HUES6 (cell line): ENCODE measurements at regions not wholly inside any gene's neighbourhood (a gene's known extent, or its start where the extent isn't known, plus 50 kb on each side); places are given as distances from the start of the nearest gene placed in this dataset.

ENCODE experiments used
- H3K27ac ChIP-seq: 2 replicates; pipeline ENCODE4 v1.7.0; 2013; ENCODE audit warnings: low read depth, mild to moderate bottlenecking, low read length, inconsistent platforms
- H3K27me3 ChIP-seq: 2 replicates; pipeline ENCODE4 v1.6.1; 2013; ENCODE audit warnings: low read length; ENCODE audit not compliant: control insufficient read depth, insufficient read depth
- H3K36me3 ChIP-seq: 2 replicates; pipeline ENCODE4 v1.6.1; 2013; ENCODE audit warnings: low read length; ENCODE audit not compliant: control insufficient read depth, insufficient read depth
- H3K4me1 ChIP-seq: 2 replicates; pipeline ENCODE4 v1.6.1; 2013; ENCODE audit warnings: low read length; ENCODE audit not compliant: control insufficient read depth, insufficient read depth
- H3K4me3 ChIP-seq: 2 replicates; pipeline ENCODE4 v1.5.1; 2013; ENCODE audit warnings: low read depth, low read length
- H3K9ac ChIP-seq: one replicate; pipeline ENCODE4 v1.6.1; 2013; ENCODE audit warnings: mild to moderate bottlenecking, low read length
- H3K9me3 ChIP-seq: 2 replicates; pipeline ENCODE4 v1.6.1; 2013; ENCODE audit warnings: low read depth, low read length; ENCODE audit not compliant: control insufficient read depth, insufficient read depth

- Histone ChIP-seq H3K27ac (no peak overlapping the region), H3K27me3 (no peaks in the 10 kb centered on the region), H3K4me3 (no peak overlapping the region), H3K4me1 (no peaks in the 10 kb centered on the region), H3K36me3 (no peaks in the 10 kb centered on the region), H3K9ac (no peak overlapping the region), H3K9me3 (no peaks in the 10 kb centered on the region)
These were observed 163.8 kb upstream of the MEX3C start for GRCh38 chr18:51361130-51361860.

GRCh38 chr18:51363384-51363783, 165.9 kb upstream of the MEX3C start:
- H3K4me1 ChIP-seq = no peaks in the 10 kb centered on the region
- H3K27me3 ChIP-seq = no peaks in the 10 kb centered on the region
- H3K9me3 ChIP-seq = no peaks in the 10 kb centered on the region
- H3K27ac ChIP-seq = no peak overlapping the region
- no peak overlapping the region for H3K4me3 ChIP-seq
- H3K9ac ChIP-seq = no peak overlapping the region
- no peaks in the 10 kb centered on the region for H3K36me3 ChIP-seq

DNA sequence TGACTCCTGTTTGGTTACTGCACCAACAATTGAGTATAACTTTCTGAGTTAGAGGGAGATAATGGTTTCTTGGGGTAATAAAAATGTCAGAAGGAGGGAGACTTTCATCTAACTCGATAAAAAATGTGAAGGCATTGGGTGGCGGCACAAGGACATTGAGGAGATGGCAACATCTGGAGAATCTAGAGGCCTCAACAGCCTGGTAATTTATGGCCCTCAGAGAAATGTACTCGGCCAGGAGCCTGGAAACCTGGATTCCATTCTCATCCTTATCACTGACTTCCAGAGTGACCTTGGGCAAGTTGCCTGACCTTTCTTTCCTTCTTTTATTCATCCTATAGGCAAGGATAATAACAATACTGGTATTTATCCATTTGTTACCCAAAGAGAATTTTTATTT, 173.5 kb upstream of the MEX3C start:
- H3K36me3 ChIP-seq = no peaks in the 10 kb centered on the region
- no peak overlapping the region for H3K9ac ChIP-seq
- H3K4me3 ChIP-seq = no peak overlapping the region
- no peaks in the 10 kb centered on the region for H3K4me1 ChIP-seq
- H3K9me3 ChIP-seq = peaks cover 6% of the 10 kb centered on the region; the same call in 1 of the 2 replicates
- no peak overlapping the region for H3K27ac ChIP-seq
- H3K27me3 ChIP-seq = no peaks in the 10 kb centered on the region

GRCh38 chr18:51371929-51372328, 174.4 kb upstream of the MEX3C start:
- Histone ChIP-seq H3K9me3 (peaks cover 6% of the 10 kb centered on the region; the same call in 1 of the 2 replicates), H3K4me1 (no peaks in the 10 kb centered on the region), H3K9ac (no peak overlapping the region), H3K36me3 (no peaks in the 10 kb centered on the region), H3K27ac (no peak overlapping the region), H3K27me3 (no peaks in the 10 kb centered on the region), H3K4me3 (no peak overlapping the region)

GRCh38 chr18:51382081-51382480, 184.6 kb upstream of the MEX3C start:
- H3K4me3 ChIP-seq = no peak overlapping the region
- no peaks in the 10 kb centered on the region; the same call in 1 of the 2 replicates for H3K4me1 ChIP-seq
- H3K27ac ChIP-seq = no peak overlapping the region
- H3K9ac ChIP-seq = no peak overlapping the region
- no peaks in the 10 kb centered on the region for H3K36me3 ChIP-seq
- no peaks in the 10 kb centered on the region for H3K27me3 ChIP-seq
- no peaks in the 10 kb centered on the region for H3K9me3 ChIP-seq

- Histone ChIP-seq H3K27ac (no peak overlapping the region), H3K36me3 (no peaks in the 10 kb centered on the region), H3K4me1 (no peaks in the 10 kb centered on the region; the same call in 1 of the 2 replicates), H3K9me3 (no peaks in the 10 kb centered on the region), H3K27me3 (no peaks in the 10 kb centered on the region), H3K4me3 (no peak overlapping the region), H3K9ac (no peak overlapping the region)
These were observed 185.6 kb upstream of the MEX3C start for GRCh38 chr18:51383116-51383515.

DNA sequence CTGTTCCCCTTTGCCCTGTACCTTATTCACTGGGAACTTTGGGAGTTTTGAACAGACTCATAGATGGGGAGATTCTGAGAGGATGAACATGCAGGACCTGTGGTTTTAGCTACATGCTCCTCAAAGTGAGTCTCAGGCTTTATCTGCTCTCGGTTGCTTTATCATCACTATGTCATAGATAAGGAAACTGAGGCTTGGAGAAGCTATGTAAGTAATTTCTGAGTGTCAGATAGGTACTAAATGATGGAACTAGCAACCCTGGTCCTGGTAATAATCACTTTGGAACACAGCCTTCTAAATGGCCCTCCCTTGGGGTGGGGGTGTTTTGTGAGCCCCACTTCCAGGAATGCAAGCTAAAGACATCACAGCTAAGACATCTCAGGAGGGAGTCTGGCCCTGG, 186.2 kb upstream of the MEX3C start:
- H3K27ac ChIP-seq = no peak overlapping the region
- H3K4me3 ChIP-seq = no peak overlapping the region
- H3K9me3 ChIP-seq = no peaks in the 10 kb centered on the region
- H3K27me3 ChIP-seq = no peaks in the 10 kb centered on the region
- H3K4me1 ChIP-seq = no peaks in the 10 kb centered on the region; the same call in 1 of the 2 replicates
- H3K9ac ChIP-seq = no peak overlapping the region
- H3K36me3 ChIP-seq = no peaks in the 10 kb centered on the region

- Histone ChIP-seq H3K36me3 (no peaks in the 10 kb centered on the region), H3K27ac (no peak overlapping the region)
These were observed 187.8 kb upstream of the MEX3C start for GRCh38 chr18:51385270-51385669.

GRCh38 chr18:51390702-51391101, 193.2 kb upstream of the MEX3C start:
- Histone ChIP-seq H3K4me1 (peaks cover 4% of the 10 kb centered on the region; the same call in 1 of the 2 replicates), H3K4me3 (no peak overlapping the region), H3K27me3 (no peaks in the 10 kb centered on the region), H3K27ac (no peak overlapping the region), H3K9me3 (no peaks in the 10 kb centered on the region), H3K9ac (no peak overlapping the region), H3K36me3 (no peaks in the 10 kb centered on the region)

More at GRCh38 chr18:51385270-51385669, 187.8 kb upstream of the MEX3C start:
- Histone ChIP-seq H3K9ac (no peak overlapping the region), H3K9me3 (no peaks in the 10 kb centered on the region), H3K27me3 (no peaks in the 10 kb centered on the region), H3K4me3 (no peak overlapping the region), H3K4me1 (no peaks in the 10 kb centered on the region; the same call in 1 of the 2 replicates)

DNA sequence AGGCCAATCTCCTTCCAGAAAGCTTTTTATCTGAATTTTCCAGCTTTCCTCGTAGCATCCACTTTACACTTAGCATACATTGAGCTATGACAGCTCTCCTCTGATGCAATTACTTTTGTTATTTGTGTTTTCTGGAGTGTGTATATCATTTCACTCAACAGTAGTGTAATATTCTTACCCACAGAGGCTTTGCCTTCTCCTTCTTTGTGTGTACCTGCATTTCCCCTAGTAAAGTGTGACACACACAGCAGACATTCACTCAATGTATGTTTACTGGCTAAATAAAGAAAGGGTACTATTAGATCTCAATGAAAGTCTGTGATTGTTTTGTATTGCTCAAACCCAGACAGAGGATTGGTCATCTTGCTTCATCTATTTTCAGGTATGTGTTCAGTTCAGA, 193.7 kb upstream of the MEX3C start:
- peaks cover 4% of the 10 kb centered on the region; the same call in 1 of the 2 replicates for H3K4me1 ChIP-seq
- H3K4me3 ChIP-seq = no peak overlapping the region
- no peak overlapping the region for H3K27ac ChIP-seq
- H3K9ac ChIP-seq = no peak overlapping the region
- no peaks in the 10 kb centered on the region for H3K36me3 ChIP-seq
- H3K27me3 ChIP-seq = no peaks in the 10 kb centered on the region
- H3K9me3 ChIP-seq = no peaks in the 10 kb centered on the region

DNA sequence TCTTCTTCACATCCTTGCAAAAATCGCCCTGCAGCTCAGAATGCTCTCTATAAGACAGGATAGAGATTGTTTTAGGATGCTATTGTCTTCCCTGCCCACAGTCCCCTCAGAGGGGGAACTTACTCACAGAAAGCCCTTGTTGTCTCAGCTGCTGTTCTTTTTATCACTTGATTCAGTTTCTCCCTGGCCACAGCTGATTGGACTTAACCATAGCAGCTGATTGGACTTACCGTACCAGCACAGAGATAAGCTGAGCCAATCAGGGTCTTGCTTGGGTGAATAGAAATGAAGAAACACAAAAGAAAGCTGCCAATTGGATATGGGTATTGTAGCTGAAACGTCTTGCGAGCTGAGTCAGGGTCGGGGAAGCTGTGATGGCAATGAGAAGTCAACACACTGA, 194.2 kb upstream of the MEX3C start:
- Histone ChIP-seq H3K4me3 (no peak overlapping the region), H3K27ac (no peak overlapping the region), H3K9ac (no peak overlapping the region), H3K9me3 (no peaks in the 10 kb centered on the region), H3K27me3 (no peaks in the 10 kb centered on the region), H3K4me1 (peaks cover 4% of the 10 kb centered on the region; the same call in 1 of the 2 replicates), H3K36me3 (no peaks in the 10 kb centered on the region)
